COR-L47 (cell line): ENCODE measurements at regions not wholly inside any gene's neighbourhood (a gene's known extent, or its start where the extent isn't known, plus 50 kb on each side); places are given as distances from the start of the nearest gene placed in this dataset.
A peak's percentile ranks its signal among the peaks of the same experiment; 100 is the strongest.
"Not testable (repeated sequence)": the region's sequence is repeated elsewhere in the genome, so short reads cannot be mapped to it uniquely, and the experiment has no call there.

Experiments
- DNase-seq: peaks from one replicate; lab custom pipeline; 2025; lab: John Stamatoyannopoulos, UW

GRCh38 chr4:12173496-12173895 lies 744.8 kb upstream of the HS3ST1 start:
- DNase-seq: no peak

- DNase-seq: no peak
These were observed 743.7 kb upstream of the HS3ST1 start for GRCh38 chr4:12172198-12172973.

- no peak for DNase-seq
These were observed 741.6 kb upstream of the HS3ST1 start for GRCh38 chr4:12170308-12170707.

- no peak for DNase-seq
These were observed 736.9 kb upstream of the HS3ST1 start for GRCh38 chr4:12165616-12166015.

GRCh38 chr4:12146339-12146738 lies 717.6 kb upstream of the HS3ST1 start:
- no peak for DNase-seq

- DNase-seq: no peak
These were observed 717.1 kb upstream of the HS3ST1 start for GRCh38 chr4:12145768-12146167.

GRCh38 chr4:12145106-12145505 lies 716.4 kb upstream of the HS3ST1 start:
- no peak for DNase-seq

- no peak for DNase-seq
These were observed 715.4 kb upstream of the HS3ST1 start for GRCh38 chr4:12144051-12144450.

- DNase-seq: no peak
These were observed 712.2 kb upstream of the HS3ST1 start for GRCh38 chr4:12140864-12141263.

- no peak for DNase-seq
These were observed 710.6 kb upstream of the HS3ST1 start for GRCh38 chr4:12139296-12139695.

GRCh38 chr4:12138488-12138887 lies 709.8 kb upstream of the HS3ST1 start:
- no peak for DNase-seq

- DNase-seq: peak; percentile 34
These were observed 708.9 kb upstream of the HS3ST1 start for GRCh38 chr4:12137575-12137974.

GRCh38 chr4:12126474-12126873 lies 697.8 kb upstream of the HS3ST1 start:
- DNase-seq: no peak

GRCh38 chr4:12124138-12124537 lies 695.4 kb upstream of the HS3ST1 start:
- no peak for DNase-seq

- no peak for DNase-seq
These were observed 695.0 kb upstream of the HS3ST1 start for GRCh38 chr4:12123707-12124106.

- DNase-seq: no peak
These were observed 693.6 kb upstream of the HS3ST1 start for GRCh38 chr4:12122316-12122715.

- DNase-seq: no peak
These were observed 692.3 kb upstream of the HS3ST1 start for GRCh38 chr4:12120968-12121367.

- no peak for DNase-seq
These were observed 690.0 kb upstream of the HS3ST1 start for GRCh38 chr4:12118651-12119213.

- no peak for DNase-seq
These were observed 687.4 kb upstream of the HS3ST1 start for GRCh38 chr4:12116009-12116552.

- no peak for DNase-seq
These were observed 681.9 kb upstream of the HS3ST1 start for GRCh38 chr4:12110627-12111026.

- DNase-seq: not testable (repeated sequence)
These were observed 680.4 kb upstream of the HS3ST1 start for GRCh38 chr4:12109056-12109455.

GRCh38 chr4:12105519-12105918 lies 676.8 kb upstream of the HS3ST1 start:
- no peak for DNase-seq

GRCh38 chr4:12089920-12090319 lies 661.2 kb upstream of the HS3ST1 start:
- not testable (repeated sequence) for DNase-seq

- no peak for DNase-seq
These were observed 656.0 kb upstream of the HS3ST1 start for GRCh38 chr4:12084690-12085089.
